Mesodermal cell (in vitro differentiated cells): ENCODE measurements at regions not wholly inside any gene's neighbourhood (a gene's known extent, or its start where the extent isn't known, plus 50 kb on each side); places are given as distances from the start of the nearest gene placed in this dataset.

ENCODE experiments used
- H3K27ac ChIP-seq: 2 replicates; pipeline ENCODE4 v1.7.0; 2013; ENCODE audit warnings: mild to moderate bottlenecking, low read depth, low read length, moderate library complexity; ENCODE audit not compliant: severe bottlenecking
- H3K36me3 ChIP-seq: 2 replicates; pipeline ENCODE4 v1.7.1; 2013; ENCODE audit warnings: mild to moderate bottlenecking, low read length, moderate library complexity; ENCODE audit not compliant: control insufficient read depth, insufficient read depth
- H3K4me1 ChIP-seq: one replicate; pipeline ENCODE4 v1.7.1; 2013; ENCODE audit warnings: mild to moderate bottlenecking, low read length; ENCODE audit not compliant: insufficient read depth, control insufficient read depth, poor library complexity, severe bottlenecking
- H3K4me3 ChIP-seq: 2 replicates; pipeline ENCODE4 v1.7.0; 2013; ENCODE audit warnings: low read length, control low read depth, mild to moderate bottlenecking; ENCODE audit not compliant: insufficient read depth, poor library complexity, severe bottlenecking; ENCODE audit errors: extremely low read depth
- H3K9me3 ChIP-seq: 2 replicates; pipeline ENCODE4 v1.7.1; 2013; ENCODE audit warnings: mild to moderate bottlenecking, low read length, moderate library complexity; ENCODE audit not compliant: control insufficient read depth
- WGBS, 2 experiments: methylation state at CpG; one replicate each; pipeline ENCODE4 v1.1.5; 2013; ENCODE audit warnings: missing lambda C conversion rate in 2 of 2; ENCODE audit not compliant: insufficient coverage in 2 of 2; 5-methylcytosine and 5-hydroxymethylcytosine counted together

GRCh38 chr6:47137073-47137472, 94.9 kb upstream of the ADGRF1 start:
- H3K9me3 ChIP-seq: no peaks in the 10 kb centered on the region
- H3K4me1 ChIP-seq: peaks cover 53% of the 10 kb centered on the region
- no peak overlapping the region for H3K27ac ChIP-seq
- H3K4me3 ChIP-seq: no peak overlapping the region
- H3K36me3 ChIP-seq: no peaks in the 10 kb centered on the region

GRCh38 chr6:47135772-47136171, 93.6 kb upstream of the ADGRF1 start:
- WGBS, 2 experiments: 88% methylated on average over 3 of the region's 3 CpGs; no CpG with 5 or more reads in 1 of the 2 experiments
- H3K4me3 ChIP-seq: no peak overlapping the region
- no peaks in the 10 kb centered on the region for H3K36me3 ChIP-seq
- H3K27ac ChIP-seq: peak overlapping the region; percentile 93
- no peaks in the 10 kb centered on the region for H3K9me3 ChIP-seq
- H3K4me1 ChIP-seq: peaks cover 58% of the 10 kb centered on the region

- H3K4me3 ChIP-seq: no peak overlapping the region
- H3K9me3 ChIP-seq: no peaks in the 10 kb centered on the region
- 18 to 29% methylated on average over 2 to 5 of the region's 6 CpGs for WGBS, 2 experiments
- H3K27ac ChIP-seq: peak overlapping the region; percentile 93
- H3K36me3 ChIP-seq: no peaks in the 10 kb centered on the region
- H3K4me1 ChIP-seq: peaks cover 70% of the 10 kb centered on the region
Measured at GRCh38 chr6:47134476-47135189, 92.5 kb upstream of the ADGRF1 start.

GRCh38 chr6:47133230-47134000, 91.3 kb upstream of the ADGRF1 start:
- Histone ChIP-seq H3K27ac (no peak overlapping the region), H3K4me1 (peaks cover 69% of the 10 kb centered on the region), H3K36me3 (no peaks in the 10 kb centered on the region), H3K9me3 (no peaks in the 10 kb centered on the region), H3K4me3 (no peak overlapping the region)
- 89 to 93% methylated on average over 3 to 5 of the region's 13 CpGs for WGBS, 2 experiments

GRCh38 chr6:47132724-47133123, 90.6 kb upstream of the ADGRF1 start:
- Histone ChIP-seq H3K36me3 (no peaks in the 10 kb centered on the region), H3K4me1 (peaks cover 66% of the 10 kb centered on the region), H3K9me3 (no peaks in the 10 kb centered on the region), H3K4me3 (no peak overlapping the region), H3K27ac (no peak overlapping the region)
- WGBS, 2 experiments: 89 to 100% methylated on average over 1 of the region's 1 CpG

- no CpG with 5 or more reads among the region's 2 CpGs for WGBS, 2 experiments
Measured at GRCh38 chr6:47131773-47132172, 89.6 kb upstream of the ADGRF1 start.

GRCh38 chr6:47130086-47130485, 88.0 kb upstream of the ADGRF1 start:
- 94% methylated on average over 2 of the region's 3 CpGs; no CpG with 5 or more reads in 1 of the 2 experiments for WGBS, 2 experiments
- Histone ChIP-seq H3K36me3 (no peaks in the 10 kb centered on the region), H3K27ac (no peak overlapping the region), H3K4me3 (no peak overlapping the region), H3K4me1 (peaks cover 55% of the 10 kb centered on the region), H3K9me3 (no peaks in the 10 kb centered on the region)

More at GRCh38 chr6:47131773-47132172, 89.6 kb upstream of the ADGRF1 start:
- no peak overlapping the region for H3K27ac ChIP-seq
- no peaks in the 10 kb centered on the region for H3K9me3 ChIP-seq
- no peak overlapping the region for H3K4me3 ChIP-seq
- H3K36me3 ChIP-seq: no peaks in the 10 kb centered on the region
- peaks cover 66% of the 10 kb centered on the region for H3K4me1 ChIP-seq

GRCh38 chr6:47129129-47129528, 87.0 kb upstream of the ADGRF1 start:
- peaks cover 50% of the 10 kb centered on the region for H3K4me1 ChIP-seq
- H3K4me3 ChIP-seq: no peak overlapping the region
- WGBS, 2 experiments: 100% methylated on average over 1 of the region's 1 CpG; no CpG with 5 or more reads in 1 of the 2 experiments

GRCh38 chr6:47126647-47127391, 84.7 kb upstream of the ADGRF1 start:
- Histone ChIP-seq H3K9me3 (no peaks in the 10 kb centered on the region), H3K36me3 (no peaks in the 10 kb centered on the region), H3K4me1 (peaks cover 34% of the 10 kb centered on the region), H3K4me3 (no peak overlapping the region), H3K27ac (peak overlapping the region; percentile 60)
- 50 to 52% methylated on average over 2 of the region's 5 CpGs for WGBS, 2 experiments

More at GRCh38 chr6:47129129-47129528, 87.0 kb upstream of the ADGRF1 start:
- H3K27ac ChIP-seq: no peak overlapping the region
- H3K36me3 ChIP-seq: no peaks in the 10 kb centered on the region
- no peaks in the 10 kb centered on the region for H3K9me3 ChIP-seq

- H3K27ac ChIP-seq: no peak overlapping the region
- no peak overlapping the region for H3K4me3 ChIP-seq
- peaks cover 12% of the 10 kb centered on the region for H3K4me1 ChIP-seq
- no peaks in the 10 kb centered on the region for H3K36me3 ChIP-seq
- H3K9me3 ChIP-seq: no peaks in the 10 kb centered on the region
Measured at GRCh38 chr6:47118611-47119010, 76.5 kb upstream of the ADGRF1 start.
